SU-DHL-6 (cell line): ENCODE measurements at regions not wholly inside any gene's neighbourhood (a gene's known extent, or its start where the extent isn't known, plus 50 kb on each side); places are given as distances from the start of the nearest gene placed in this dataset.

ENCODE experiments used
- H2AFZ ChIP-seq: fragments of 200-600 bp; sonication (generic); 2 replicates; pipeline ENCODE4 v1.6.1; 2014; ENCODE audit warnings: low read depth, mild to moderate bottlenecking, moderate library complexity, mixed read lengths, antibody characterized with exemption, low read length; ENCODE audit not compliant: severe bottlenecking
- H3F3A ChIP-seq: fragments of 200-600 bp; shearing (Covaris generic); 2 replicates; pipeline ENCODE4 v1.6.0; 2016; ENCODE audit warnings: antibody characterized with exemption, mild to moderate bottlenecking; ENCODE audit not compliant: insufficient read depth
- H3K27ac ChIP-seq: fragments of 200-600 bp; sonication (generic); 2 replicates; pipeline ENCODE4 v1.5.1; 2016; ENCODE audit warnings: low read depth, mild to moderate bottlenecking, low read length, moderate library complexity, mixed read lengths
- H3K27me3 ChIP-seq: fragments of 200-600 bp; sonication (generic), shearing (Covaris generic); 2 replicates; pipeline ENCODE4 v1.6.0; 2014; ENCODE audit warnings: mild to moderate bottlenecking, low read length
- H3K36me3 ChIP-seq: fragments of 200-600 bp; sonication (generic); 2 replicates; pipeline ENCODE4 v1.6.1; 2014; ENCODE audit warnings: mild to moderate bottlenecking, low read length, mixed read lengths
- H3K4me2 ChIP-seq: fragments of 300-600, 200-600 bp; shearing (Covaris generic), sonication (generic); 2 replicates; pipeline ENCODE4 v1.6.0; 2014; ENCODE audit warnings: low read length, low read depth, mild to moderate bottlenecking; ENCODE audit not compliant: poor library complexity, severe bottlenecking
- H3K4me3 ChIP-seq: fragments of 200-600 bp; sonication (generic); 2 replicates; pipeline ENCODE4 v1.5.1; 2014; ENCODE audit warnings: antibody characterized with exemption, low read length, mild to moderate bottlenecking, mixed read lengths; ENCODE audit not compliant: insufficient read depth, poor library complexity, severe bottlenecking
- H3K79me2 ChIP-seq: fragments of 200-600 bp; sonication (generic); 2 replicates; pipeline ENCODE4 v1.6.1; 2014; ENCODE audit warnings: mild to moderate bottlenecking, low read length, moderate library complexity; ENCODE audit not compliant: insufficient read depth
- H3K9ac ChIP-seq: fragments of 200-600 bp; sonication (generic); 2 replicates; pipeline ENCODE4 v1.7.0; 2014; ENCODE audit warnings: mild to moderate bottlenecking, low read length
- H3K9me2 ChIP-seq: fragments of 200-600 bp; sonication (generic); replicated peaks from 2 replicates; pipeline ENCODE4 v1.6.1; 2014; ENCODE audit warnings: low read length; ENCODE audit not compliant: insufficient read depth
- H3K9me3 ChIP-seq: fragments of 200-600 bp; sonication (generic); 2 replicates; pipeline ENCODE4 v1.6.1; 2014; ENCODE audit warnings: low read length, mixed read lengths; ENCODE audit not compliant: insufficient read depth
- H4K20me1 ChIP-seq: fragments of 200-600 bp; sonication (generic); 2 replicates; pipeline ENCODE4 v1.6.1; 2014; ENCODE audit warnings: low read depth, mild to moderate bottlenecking, antibody characterized with exemption, low read length, moderate library complexity, mixed read lengths
- EZH2phosphoT487 ChIP-seq: fragments of 200-600 bp; sonication (generic), shearing (Covaris generic); conservative IDR thresholded peaks from 2 replicates; pipeline ENCODE4 v1.6.1; 2018; ENCODE audit warnings: mild to moderate bottlenecking, antibody characterized with exemption, low read length, moderate library complexity, mixed read lengths
- TF ChIP-seq, protein P1 (sequence below): fragments of 200-600 bp; sonication (generic); IDR thresholded peaks from one replicate; pipeline ENCODE4 v1.5.1; 2017; ENCODE audit warnings: antibody characterized with exemption, mild to moderate bottlenecking, low read length, moderate library complexity; ENCODE audit not compliant: insufficient read depth, poor library complexity, severe bottlenecking

DNA sequence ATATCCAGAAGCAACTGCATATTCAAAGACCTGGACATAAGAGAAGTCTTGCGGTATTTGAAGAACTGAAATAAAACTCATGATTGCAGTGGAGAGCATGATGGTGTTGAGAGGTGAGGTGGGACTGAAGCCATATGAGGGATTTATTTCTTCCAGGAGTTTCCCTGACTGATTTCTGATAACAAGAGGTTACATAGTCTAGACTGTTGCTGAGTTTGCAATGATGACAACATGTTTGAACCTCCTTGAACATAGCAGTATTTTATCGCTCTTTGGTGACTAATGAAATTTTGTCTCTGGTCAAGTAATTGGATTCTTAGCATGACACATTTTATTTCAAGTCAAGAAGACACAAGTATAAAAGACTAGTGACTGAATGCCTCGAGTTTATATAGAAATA lies 61.8 kb downstream of the ACTBL2 start:
- Histone ChIP-seq H3K9me2 (no peaks in the 10 kb centered on the region), H4K20me1 (no peaks in the 10 kb centered on the region), H3K27ac (no peak overlapping the region), H3K9ac (no peak overlapping the region), H3K79me2 (no peaks in the 10 kb centered on the region), H3K4me3 (no peak overlapping the region), H3K4me2 (no peak overlapping the region), H3K36me3 (no peaks in the 10 kb centered on the region), H3F3A (no peaks in the 10 kb centered on the region), H2AFZ (no peak overlapping the region), H3K9me3 (no peaks in the 10 kb centered on the region), H3K27me3 (no peaks in the 10 kb centered on the region)
- TF ChIP-seq EZH2phosphoT487: no peak
- TF ChIP-seq, protein P1, sequence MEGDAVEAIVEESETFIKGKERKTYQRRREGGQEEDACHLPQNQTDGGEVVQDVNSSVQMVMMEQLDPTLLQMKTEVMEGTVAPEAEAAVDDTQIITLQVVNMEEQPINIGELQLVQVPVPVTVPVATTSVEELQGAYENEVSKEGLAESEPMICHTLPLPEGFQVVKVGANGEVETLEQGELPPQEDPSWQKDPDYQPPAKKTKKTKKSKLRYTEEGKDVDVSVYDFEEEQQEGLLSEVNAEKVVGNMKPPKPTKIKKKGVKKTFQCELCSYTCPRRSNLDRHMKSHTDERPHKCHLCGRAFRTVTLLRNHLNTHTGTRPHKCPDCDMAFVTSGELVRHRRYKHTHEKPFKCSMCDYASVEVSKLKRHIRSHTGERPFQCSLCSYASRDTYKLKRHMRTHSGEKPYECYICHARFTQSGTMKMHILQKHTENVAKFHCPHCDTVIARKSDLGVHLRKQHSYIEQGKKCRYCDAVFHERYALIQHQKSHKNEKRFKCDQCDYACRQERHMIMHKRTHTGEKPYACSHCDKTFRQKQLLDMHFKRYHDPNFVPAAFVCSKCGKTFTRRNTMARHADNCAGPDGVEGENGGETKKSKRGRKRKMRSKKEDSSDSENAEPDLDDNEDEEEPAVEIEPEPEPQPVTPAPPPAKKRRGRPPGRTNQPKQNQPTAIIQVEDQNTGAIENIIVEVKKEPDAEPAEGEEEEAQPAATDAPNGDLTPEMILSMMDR: no peak

DNA sequence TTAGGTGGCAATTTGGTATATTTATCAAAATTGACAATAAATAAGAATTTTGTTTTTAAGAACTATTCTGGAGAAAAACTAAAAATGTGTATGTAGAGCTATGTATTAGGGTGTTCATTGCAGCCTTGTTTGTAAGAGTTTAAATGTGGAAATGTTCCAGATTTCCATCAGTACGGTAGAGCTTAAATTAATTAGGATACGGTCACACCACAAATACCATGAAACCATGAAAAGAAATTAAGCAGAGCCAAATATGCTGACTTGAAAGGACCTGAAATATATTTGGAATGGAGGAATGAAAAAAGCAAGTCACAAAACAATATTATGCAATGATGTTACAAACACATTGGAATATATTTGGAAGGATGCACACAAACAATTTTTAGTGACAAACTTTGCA lies 64.6 kb downstream of the ACTBL2 start:
- no peak for TF ChIP-seq EZH2phosphoT487
- TF ChIP-seq, protein P1: no peak

DNA sequence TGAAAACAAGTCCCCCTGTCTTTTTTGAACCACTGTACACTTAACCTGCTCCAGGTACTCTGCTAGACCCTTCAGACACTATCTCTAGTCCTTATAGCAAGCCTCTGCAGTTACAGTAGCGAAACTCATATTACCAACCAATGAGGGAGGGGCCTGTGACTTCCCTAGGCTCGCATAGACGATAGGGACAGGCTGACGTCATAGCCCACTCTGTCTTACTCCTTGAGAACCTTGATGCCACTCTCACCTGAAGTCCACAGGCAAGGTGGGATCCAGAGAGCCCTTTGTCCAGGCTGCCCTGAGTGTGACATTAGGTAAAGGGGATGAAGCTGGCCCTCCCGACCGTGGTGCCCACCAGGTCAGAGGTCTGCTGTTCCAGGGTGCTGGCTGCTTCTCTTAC lies 65.3 kb downstream of the ACTBL2 start:
- Histone ChIP-seq H3K27me3 (no peaks in the 10 kb centered on the region), H3K9ac (no peak overlapping the region), H3K27ac (no peak overlapping the region), H3K9me3 (no peaks in the 10 kb centered on the region), H3K79me2 (no peaks in the 10 kb centered on the region), H3F3A (no peaks in the 10 kb centered on the region), H3K36me3 (no peaks in the 10 kb centered on the region), H2AFZ (no peak overlapping the region), H3K9me2 (no peaks in the 10 kb centered on the region), H4K20me1 (no peaks in the 10 kb centered on the region), H3K4me3 (no peak overlapping the region), H3K4me2 (no peak overlapping the region)
- TF ChIP-seq EZH2phosphoT487: no peak
- TF ChIP-seq, protein P1: no peak

More for the DNA sequence above, 64.6 kb downstream of the ACTBL2 start:
- Histone ChIP-seq H3K79me2 (no peaks in the 10 kb centered on the region), H3K4me3 (no peak overlapping the region), H3K4me2 (no peak overlapping the region), H3K9ac (no peak overlapping the region), H3K9me3 (no peaks in the 10 kb centered on the region), H3F3A (no peaks in the 10 kb centered on the region), H3K9me2 (no peaks in the 10 kb centered on the region), H4K20me1 (no peaks in the 10 kb centered on the region), H3K27me3 (no peaks in the 10 kb centered on the region), H2AFZ (no peak overlapping the region), H3K27ac (no peak overlapping the region), H3K36me3 (no peaks in the 10 kb centered on the region)
